ENCODE measurements at regions not wholly inside any gene's neighbourhood (a gene's known extent, or its start where the extent isn't known, plus 50 kb on each side); places are given as distances from the start of the nearest gene placed in this dataset.

DNA sequence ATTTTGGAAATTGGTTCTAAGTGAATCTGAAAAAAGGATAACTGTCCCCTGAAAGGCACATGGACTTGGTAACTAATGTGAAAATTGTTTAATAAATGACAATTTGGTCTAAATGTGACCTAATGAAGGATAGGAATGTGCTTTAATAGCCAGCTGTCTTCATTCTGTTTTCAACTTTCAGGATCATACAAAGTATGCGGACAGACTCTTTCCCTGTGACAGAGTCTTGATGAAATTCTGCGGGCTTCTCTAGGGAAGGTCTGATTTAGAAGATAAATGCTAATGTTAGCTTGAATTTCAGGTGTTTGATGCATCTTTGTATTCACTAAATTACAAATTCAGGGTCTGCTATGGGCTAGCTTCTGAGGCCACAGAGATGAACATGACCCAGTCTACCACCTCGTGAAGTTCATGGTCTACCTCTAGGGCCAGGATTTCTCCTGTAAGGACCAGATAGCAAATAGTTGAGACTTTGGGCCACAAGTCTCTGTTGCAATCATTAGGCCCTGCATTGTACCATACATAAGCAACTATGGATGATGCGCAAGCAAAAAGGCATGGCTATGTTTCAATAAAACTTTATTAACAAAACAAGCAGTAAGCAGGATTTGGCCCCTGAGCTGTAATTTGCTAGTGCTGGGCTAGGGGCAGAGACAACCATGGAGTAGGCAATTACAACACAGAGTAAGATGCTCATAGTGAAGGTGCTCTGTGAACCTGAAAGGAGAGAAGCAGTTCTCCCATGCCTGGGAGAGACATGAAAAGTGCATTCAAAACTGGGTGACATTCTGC, 368.6 kb downstream of the INHBA start:
- no peak for DNase-seq

DNA sequence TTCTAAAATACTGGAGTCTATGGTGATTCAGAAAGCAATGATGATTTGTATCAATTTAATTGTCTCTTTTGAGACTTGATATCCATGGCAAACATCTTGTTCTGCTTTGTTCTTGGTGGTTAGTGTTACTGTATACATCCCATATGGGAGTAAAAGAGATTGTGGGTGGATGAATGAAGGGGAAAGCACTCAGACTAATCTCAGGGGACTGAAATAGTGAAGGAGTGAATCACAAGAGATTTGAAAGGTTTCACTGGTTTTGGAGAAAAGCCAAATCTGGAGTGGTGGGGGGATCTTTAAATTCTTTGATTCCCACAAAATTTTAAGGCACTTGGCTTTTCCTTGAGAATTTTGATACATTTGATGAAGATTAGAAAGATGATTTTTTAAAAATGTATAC, 369.4 kb downstream of the INHBA start:
- DNase-seq = no peak

DNA sequence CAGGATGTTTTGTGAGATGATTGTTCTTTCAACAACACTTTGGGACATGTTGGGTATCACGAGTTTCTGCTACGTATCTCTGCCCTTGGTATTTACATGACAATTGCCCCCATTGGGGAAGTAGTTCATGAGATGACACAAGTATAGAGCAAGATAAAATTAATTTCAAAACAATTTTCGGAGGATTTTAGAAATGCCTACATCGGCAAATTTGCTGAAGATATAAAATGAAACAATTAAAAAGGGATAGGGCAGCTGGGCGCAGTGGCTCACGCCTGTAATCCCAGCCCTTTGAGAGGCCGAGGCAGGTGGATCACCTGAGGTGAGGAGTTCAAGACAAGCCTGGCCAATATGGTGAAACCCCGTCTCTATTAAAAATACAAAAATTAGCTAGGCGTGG, 371.7 kb downstream of the INHBA start:
- DNase-seq = no peak

DNA sequence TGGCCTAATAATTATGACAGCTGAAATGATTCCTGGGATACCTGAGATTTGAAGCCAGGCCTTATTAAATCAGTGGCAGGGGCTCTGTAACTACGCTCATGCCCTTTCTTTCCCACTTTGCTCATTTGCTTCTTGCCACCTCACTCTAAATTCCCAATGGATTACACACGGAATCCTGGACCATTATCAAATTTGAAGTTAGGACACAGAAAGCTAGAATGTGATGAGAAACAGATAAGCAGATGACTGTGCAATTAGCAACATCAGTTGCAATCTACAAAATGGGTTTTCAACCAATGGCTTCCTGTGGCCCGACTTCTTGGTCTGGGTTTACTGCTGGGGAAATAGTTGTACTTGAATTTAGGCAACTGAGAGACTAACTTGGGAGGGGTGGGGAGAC, 374.3 kb downstream of the INHBA start:
- DNase-seq = no peak

DNA sequence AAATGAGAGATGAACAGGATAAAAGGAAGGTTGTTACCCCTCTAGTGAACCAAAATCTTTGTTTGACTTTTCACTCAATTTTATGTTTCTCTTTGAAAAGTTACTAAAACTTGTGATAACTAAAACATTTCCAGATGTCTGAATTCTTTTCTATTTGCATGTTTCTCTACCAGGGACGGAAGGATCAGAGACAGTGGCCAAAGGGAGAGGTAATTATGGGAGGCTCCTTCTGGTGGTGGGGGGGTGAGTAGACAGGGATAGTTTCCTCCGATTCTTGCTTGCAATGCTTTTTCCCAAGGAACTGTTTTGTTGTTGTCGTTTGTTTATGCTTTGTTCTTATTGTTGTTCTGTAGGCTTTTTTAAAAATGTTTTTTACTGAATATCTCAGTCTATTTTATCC, 374.8 kb downstream of the INHBA start:
- no peak for DNase-seq

DNA sequence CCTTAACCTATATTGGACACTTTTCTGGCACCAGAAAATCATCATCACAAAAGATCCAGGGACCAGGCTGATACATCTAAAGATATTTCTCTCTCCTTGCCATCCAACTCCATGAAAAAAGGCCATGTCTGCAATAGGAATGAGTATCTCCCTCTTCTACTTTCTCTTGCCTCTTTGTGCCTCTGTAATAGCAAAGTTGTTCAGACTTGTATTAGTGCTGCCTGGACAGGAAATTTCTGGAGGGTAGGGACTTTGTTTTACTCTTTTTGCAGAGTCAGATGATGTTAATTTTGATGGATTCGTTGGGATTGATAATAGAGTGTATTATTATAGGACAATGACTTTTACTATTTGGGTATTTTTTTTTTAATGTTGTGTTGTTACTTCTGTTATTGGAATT, 376.3 kb downstream of the INHBA start:
- DNase-seq = no peak

DNA sequence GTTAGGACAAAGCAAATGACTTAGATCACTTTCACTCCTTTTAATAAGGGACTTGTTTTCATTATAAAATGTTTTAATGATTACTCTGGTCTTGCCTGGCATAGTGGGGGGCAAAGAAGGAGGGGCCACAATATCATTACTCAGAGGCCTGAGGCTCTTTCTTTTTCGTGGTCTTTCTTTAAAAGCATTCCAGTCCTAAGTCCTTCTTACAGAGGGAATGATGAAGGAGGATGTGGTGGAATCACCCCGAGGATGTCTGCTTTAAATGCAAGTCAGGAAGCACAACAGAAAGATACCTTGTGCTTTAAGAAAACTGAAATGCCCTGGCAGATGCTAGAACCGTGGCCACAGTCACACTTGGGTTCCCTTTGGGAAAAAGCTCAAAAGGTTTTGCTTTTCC, 379.1 kb downstream of the INHBA start:
- no peak for DNase-seq

DNA sequence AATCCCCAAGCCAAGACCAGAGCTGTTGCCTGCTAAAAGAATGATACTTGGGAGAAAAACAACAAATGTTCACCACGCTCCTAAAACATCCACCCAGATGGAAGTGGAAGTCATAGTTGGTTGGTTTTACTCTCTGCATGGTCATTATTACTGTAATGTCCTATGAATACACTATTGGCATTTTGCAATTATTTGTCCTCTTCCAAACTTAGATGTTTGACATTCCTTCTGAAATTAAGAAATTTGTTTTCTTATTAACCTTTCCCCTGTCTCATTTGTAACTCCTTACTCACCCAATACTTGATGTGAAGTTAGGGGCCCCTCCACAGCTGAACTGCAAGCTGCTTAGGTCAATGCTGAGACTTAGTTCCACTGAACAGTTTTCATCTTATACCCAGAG, 383.3 kb downstream of the INHBA start:
- no peak for DNase-seq

DNA sequence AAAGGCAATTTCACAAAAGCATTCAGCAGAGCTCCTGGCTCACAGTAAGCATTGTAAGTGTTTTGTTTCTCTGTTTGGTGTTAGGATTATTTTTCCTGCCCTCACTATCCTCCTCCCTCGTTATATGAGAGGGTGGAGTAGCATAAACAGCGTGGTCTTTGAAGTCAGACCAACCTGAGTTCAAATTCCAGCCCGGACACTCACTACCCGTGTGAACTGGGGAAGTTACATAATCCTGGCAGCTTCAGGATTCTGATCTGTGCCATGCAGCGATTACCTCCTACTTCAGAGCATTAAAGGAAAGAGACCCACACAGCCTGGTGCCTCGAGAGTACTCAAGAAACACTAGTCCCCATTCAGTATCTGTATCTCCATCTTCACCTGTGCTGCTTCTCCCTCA, 386.5 kb downstream of the INHBA start:
- no peak for DNase-seq

DNA sequence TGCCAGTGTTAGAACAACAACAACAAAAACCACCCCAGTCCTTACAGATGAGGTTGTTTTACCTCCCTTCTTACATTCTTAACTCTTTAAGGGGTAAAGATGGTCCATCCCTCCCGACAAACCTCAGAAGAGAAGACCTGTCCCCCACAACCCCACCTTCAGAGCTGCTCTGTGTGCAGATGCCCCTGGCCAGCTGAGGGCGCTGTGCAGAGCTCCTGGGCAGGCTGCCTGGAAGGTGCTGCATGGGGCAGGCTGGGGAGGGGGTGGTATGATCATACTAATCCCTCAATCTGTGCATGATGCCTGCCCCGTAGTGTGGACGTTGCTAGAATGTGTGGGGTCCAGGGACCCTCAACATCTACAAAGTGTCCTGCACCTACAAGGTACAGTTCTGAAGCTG, 387.1 kb downstream of the INHBA start:
- no peak for DNase-seq

DNA sequence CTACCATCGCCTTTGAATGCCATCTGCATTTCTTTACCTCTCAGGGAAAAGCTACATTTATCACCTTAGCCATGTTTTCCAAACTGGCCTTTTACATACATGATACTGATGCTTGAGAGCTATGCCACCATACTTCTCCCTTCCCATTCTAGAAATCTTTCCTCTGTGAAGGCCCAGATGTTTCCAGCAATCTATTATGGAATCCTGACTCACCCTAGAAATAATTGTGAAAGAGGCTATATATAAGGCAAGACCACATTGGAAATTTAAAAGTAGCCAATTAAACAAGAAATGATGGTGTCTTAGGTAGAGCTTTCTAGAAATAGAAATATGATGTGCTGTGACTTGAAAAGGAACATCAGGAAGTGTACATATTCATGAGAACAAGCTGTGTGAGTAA, 389.7 kb downstream of the INHBA start:
- DNase-seq = no peak

DNA sequence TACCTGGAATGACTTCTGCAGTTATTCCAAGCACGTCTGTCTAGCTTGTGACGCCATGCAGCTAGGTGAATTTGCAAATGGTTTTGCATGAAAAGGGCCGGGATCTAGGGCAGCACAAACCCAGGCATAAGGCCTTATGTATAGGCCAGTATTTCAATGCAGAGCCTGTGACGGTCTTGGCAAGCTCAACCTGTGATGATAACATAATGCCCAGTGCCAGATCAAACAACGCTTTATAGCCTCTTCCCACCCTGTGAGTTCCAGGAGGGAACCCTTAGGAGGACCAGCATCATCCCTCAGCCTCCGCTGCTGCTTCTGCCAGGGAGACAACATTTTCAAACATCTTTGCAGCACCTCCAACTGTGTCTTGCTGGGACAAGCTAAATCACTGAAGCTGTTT, 390.7 kb downstream of the INHBA start:
- no peak for DNase-seq

DNA sequence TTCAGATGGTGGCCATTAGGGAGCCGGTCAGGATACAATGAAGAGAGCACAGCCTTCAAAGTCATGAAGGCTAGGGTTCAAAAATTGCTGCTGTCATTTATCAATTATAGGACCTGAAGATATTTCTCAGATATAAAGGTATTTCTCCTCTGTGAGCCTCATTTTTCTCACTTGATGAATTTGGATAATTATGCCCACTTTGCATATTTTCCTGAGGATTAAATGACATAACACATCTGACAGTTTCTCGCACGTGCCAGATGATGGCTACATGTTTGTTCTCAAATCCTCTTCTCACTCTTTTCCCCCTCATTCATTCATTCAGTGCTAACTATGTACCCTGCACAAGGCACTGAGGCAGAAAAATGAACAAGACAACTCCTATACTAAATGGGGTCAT, 391.6 kb downstream of the INHBA start:
- DNase-seq = no peak

DNA sequence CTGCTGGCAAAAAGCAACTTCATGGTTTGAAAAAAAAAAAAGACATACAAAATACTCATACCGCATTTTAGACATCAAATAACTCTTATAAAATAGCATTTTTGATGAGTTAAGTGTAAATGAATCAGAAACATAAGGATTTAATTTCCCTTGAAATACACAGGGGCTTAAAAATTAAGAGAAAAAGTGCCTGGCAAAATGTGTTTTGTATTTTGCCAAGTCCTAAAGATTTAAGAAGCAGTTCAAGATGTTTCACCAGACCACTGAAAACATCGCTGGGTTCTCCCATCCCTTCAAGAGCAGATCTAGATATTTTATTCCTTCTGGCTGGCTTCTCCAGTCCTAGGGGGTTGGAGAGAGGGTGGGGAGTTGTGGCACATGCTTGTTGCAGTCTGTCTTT, 396.4 kb downstream of the INHBA start:
- no peak for DNase-seq

DNA sequence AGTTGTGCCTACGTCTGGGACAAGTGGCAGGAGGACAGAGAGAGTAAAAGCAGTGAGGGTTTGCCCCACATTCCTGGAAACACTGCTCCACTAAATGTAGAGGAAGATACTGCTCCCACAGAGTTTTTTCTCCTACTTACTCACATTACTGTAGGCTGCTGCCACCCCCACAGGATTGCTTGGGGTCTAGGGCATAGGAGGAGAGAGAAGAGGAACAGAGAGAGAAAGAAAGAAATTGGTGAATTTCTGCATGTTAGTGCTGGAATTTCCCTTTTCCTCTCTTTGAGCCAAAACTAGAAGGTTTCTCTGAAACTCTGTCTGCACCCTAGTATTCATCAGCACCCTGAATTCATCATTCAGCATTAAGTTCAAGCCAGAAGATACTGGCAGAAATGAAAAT, 397.9 kb downstream of the INHBA start:
- no peak for DNase-seq

DNA sequence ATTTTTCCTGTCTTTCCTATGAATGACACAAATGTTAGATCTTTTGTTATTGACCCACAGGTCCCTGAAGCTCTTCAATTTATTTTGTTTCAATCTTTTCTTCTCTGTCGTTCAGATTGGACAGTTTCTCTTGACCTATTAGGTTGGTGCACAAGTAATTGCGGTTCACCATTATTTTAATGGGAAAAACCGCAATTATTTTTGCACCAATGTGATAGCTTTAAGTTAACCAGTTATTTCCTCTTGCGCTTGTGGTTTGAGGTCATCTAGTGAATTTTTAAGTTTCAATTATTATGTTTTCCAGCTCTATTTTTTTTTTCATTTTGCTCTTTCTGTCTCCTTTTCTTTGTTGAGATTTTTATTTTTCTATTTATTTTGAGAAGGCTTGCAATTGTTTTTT, 399.2 kb downstream of the INHBA start:
- DNase-seq = no peak

DNA sequence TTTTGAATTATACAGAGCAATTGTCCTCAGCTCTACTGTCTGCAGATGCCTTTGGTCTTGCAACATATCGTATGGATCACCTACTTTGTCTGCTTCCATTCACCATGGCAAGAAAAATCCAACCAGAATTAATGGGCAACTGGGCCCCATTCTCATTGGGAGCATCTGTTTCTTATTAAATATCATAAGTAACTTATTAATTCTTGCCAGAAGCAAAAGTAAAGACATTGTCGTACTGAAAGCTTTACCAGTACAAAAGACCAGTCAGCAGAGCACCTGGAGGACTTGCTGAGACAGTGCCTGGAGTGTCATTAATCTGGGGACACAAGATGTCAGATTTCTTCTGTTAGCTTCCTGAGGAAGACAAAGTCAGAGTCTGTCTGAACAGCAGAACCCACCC, 404.5 kb downstream of the INHBA start:
- no peak for DNase-seq

DNA sequence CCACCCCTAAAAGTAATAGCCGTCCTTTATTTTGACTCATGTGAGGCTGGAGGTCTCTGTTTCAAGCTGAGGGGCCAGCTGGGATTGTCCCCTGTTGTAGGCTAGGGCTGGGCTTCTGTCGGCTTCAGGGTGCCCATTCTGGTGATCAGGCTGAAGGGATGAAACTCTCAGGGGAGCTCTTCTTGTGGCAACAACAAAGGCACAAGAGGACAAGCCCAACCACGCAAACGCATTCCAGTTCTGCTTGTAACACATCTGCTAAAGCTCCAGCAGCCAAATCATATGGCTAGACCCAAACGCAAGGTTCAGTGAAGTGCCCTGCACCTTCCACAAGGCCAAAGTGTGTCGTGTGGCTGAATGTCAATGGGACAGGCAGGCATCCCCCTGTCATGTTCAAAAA, 405.7 kb downstream of the INHBA start:
- DNase-seq = no peak

DNA sequence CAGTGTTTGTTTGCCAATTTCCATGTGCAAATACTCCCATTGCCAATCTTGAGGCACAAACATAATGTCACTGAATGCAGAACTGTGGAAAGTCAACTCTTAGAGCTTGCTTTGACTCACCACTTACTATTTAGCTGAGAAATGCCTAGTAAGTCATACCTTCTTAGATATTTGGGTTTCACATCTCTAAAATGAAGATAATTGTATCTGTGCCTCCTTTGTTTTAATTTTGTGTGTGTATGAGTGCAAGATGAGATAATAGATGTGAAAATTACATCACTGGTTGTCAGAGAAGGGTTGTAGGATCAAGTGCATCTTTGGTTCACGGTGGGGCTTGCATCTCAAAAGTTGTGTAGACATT, 407.5 kb downstream of the INHBA start:
- no peak for DNase-seq

DNA sequence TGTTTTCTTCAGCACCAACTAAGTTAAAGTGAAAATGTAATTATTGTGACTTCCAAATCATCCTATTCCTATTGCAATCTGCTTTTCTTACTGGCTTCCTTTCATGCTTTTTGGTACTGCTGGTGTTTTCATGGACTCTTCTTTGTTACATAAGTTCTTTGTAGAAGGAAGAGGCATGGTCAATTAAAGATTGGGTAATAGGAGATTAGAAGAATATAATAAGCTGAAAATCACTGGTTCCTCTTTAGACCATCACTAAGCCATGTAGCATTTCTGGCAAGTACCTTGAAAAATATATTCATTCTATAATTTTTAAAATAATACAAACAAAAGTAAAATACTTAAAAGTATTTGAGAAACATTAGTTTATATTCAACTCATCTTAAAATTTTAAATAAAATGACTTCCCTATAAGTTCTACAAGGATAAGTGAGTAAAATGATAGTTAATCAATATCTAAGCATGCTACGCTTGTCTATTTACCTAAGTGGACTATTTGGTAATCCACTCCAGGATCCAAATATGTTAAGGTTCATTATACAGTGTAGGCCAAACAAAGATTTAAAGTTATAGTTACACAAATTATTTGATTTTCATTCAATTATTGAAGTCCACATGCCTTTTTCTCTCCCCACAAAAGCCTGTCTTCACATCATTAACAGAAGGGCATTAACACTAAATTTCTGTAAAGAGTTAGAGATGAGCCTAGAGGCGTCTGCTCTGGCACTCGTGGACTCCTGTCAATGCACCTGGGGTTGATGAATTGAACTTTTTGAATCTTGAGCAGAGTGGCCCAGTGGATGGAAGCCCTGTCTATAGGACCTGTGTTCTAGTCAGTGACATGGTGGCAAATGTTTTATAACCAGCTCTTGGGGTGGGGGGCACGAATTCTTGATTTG, 408.1 kb downstream of the INHBA start:
- DNase-seq = no peak

DNA sequence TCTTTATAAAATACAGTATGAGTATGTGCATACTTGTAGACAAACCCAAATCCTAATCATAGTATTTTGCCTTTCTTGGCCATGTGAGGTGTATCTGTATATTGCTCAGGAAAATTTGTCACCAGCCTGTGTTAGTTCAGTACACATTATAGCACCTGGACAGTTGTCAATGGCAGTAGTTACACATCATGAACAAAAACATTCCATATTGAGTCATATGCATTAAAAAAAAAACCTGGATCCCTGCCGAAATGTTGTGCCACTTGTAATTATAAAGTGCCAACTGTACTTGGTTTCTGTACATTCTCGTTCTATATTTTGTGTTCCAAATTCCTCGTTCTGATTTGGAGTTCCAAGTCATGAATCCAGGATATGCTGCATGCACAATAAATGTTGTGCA, 410.4 kb downstream of the INHBA start:
- DNase-seq = peak; percentile 72

DNA sequence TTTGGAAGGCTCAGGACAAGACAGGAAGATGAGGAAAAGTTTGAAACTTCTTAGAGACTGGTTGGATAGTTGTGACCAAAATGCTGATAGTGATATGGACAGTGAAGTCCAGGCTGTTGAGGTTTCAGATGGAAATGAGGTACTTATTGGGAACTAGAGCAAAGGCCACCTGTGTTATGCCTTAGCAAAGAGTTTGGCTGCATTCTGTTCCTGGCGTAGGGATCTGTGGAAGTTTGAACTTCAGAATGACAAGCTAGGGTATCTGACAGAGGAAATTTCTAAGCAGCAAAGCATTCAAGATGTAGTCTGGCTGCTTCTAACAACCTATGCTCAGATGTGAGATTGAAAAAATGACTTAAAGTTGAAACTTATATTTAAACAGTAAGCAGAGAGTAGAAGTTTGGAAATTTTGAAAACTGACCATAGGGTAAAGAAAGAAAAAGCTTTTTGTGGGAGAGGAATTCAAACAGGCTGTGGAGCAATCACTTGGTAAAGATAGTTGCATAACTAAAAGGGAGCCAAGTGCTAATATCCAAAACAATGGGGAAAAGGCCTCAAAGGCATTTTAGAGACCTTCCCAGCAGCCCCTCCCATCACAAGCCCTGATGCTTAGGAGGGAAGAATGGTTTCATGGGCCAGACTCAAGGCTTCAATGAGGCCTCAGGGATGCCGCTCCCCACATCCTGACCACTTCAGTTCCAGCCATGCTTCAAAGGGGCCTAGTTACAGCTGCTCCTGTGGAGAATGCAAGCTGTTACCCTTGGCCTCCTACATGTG, 415.1 kb downstream of the INHBA start:
- no peak for DNase-seq

DNA sequence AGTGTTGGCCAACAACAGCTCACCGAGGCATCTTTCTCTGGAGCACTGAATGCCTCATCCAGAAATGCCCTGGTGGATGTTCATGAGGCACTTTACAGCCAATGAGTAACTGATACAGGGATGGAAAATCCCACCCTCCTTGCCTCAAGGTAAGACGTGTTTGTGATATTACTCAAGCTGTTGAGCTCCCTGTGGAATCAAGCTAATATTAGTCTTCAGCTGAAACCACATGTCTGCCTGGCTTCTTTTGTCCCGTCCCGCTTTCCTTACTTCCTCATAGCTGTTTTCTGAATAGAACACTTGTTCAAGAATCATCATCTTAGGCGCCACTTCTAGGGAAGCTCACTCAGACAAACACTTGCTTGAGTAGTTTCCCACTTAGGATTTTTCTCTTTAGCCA, 422.4 kb downstream of the INHBA start:
- no peak for DNase-seq

DNA sequence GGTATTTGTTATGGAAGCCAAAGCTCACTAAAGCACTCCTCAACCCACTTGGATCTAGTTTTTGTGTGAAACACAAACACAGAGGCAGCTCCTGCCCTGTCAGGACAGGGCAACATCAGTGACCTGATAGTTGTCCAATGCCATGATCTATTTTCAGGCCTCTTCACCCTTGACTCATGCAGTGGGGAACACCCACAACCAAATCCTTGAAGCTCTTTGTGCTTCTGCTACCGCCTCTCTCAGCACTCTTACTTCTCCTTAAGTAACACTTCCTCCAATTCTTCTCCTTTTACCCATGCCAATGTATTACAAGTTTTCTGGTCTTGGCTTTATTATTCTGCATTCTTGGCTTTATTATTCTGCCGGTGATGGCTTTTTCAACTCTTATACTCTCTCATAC, 425.3 kb downstream of the INHBA start:
- no peak for DNase-seq

Data from NCI-H1694 (cell line).